ENCODE measurements at regions not wholly inside any gene's neighbourhood (a gene's known extent, or its start where the extent isn't known, plus 50 kb on each side); places are given as distances from the start of the nearest gene placed in this dataset.

- DNase-seq (ENCODE audit: low read depth, low spot score) = no peak
- in situ Hi-C loops (cut with HindIII; ENCODE audit: low pct_unique_long_range_greater_than_20kb, low sequenced_read_pairs) = no loop called here
These were observed 593.2 kb downstream of the BRD1 start for GRCh38 chr22:49234459-49234858.

- in situ Hi-C loops (cut with HindIII; ENCODE audit: low pct_unique_long_range_greater_than_20kb, low sequenced_read_pairs) = no loop called here
- DNase-seq (ENCODE audit: low read depth, low spot score) = no peak
These were observed 594.1 kb downstream of the BRD1 start for GRCh38 chr22:49233507-49234100.

GRCh38 chr22:49232319-49233067, 595.2 kb downstream of the BRD1 start:
- in situ Hi-C loops (cut with HindIII; ENCODE audit: low pct_unique_long_range_greater_than_20kb, low sequenced_read_pairs) = no loop called here
- DNase-seq (ENCODE audit: low read depth, low spot score) = no peak

- in situ Hi-C loops (cut with HindIII; ENCODE audit: low pct_unique_long_range_greater_than_20kb, low sequenced_read_pairs) = no loop called here
- DNase-seq (ENCODE audit: low read depth, low spot score) = peak; percentile 8
These were observed 597.5 kb downstream of the BRD1 start for GRCh38 chr22:49230194-49230577.

- DNase-seq (ENCODE audit: low read depth, low spot score) = no peak
- in situ Hi-C loops (cut with HindIII; ENCODE audit: low pct_unique_long_range_greater_than_20kb, low sequenced_read_pairs) = no loop called here
These were observed 598.0 kb downstream of the BRD1 start for GRCh38 chr22:49229483-49230193.

GRCh38 chr22:49228431-49229037, 599.1 kb downstream of the BRD1 start:
- DNase-seq (ENCODE audit: low read depth, low spot score) = no peak
- in situ Hi-C loops (cut with HindIII; ENCODE audit: low pct_unique_long_range_greater_than_20kb, low sequenced_read_pairs) = no loop called here

GRCh38 chr22:49227670-49228069, 600.0 kb downstream of the BRD1 start:
- in situ Hi-C loops (cut with HindIII; ENCODE audit: low pct_unique_long_range_greater_than_20kb, low sequenced_read_pairs) = no loop called here
- DNase-seq (ENCODE audit: low read depth, low spot score) = no peak

- in situ Hi-C loops (cut with HindIII; ENCODE audit: low pct_unique_long_range_greater_than_20kb, low sequenced_read_pairs) = no loop called here
- no peak for DNase-seq (ENCODE audit: low read depth, low spot score)
These were observed 601.6 kb downstream of the BRD1 start for GRCh38 chr22:49226096-49226495.

- DNase-seq (ENCODE audit: low read depth, low spot score) = no peak
- in situ Hi-C loops (cut with HindIII; ENCODE audit: low pct_unique_long_range_greater_than_20kb, low sequenced_read_pairs) = no loop called here
These were observed 603.4 kb downstream of the BRD1 start for GRCh38 chr22:49224243-49224642.

GRCh38 chr22:49218142-49218541, 609.5 kb downstream of the BRD1 start:
- no peak for DNase-seq (ENCODE audit: low read depth, low spot score)

GRCh38 chr22:49216579-49216978, 611.1 kb downstream of the BRD1 start:
- in situ Hi-C loops (cut with HindIII; ENCODE audit: low pct_unique_long_range_greater_than_20kb, low sequenced_read_pairs) = no loop called here
- no peak for DNase-seq (ENCODE audit: low read depth, low spot score)

More at GRCh38 chr22:49218142-49218541, 609.5 kb downstream of the BRD1 start:
- in situ Hi-C loops (cut with HindIII; ENCODE audit: low pct_unique_long_range_greater_than_20kb, low sequenced_read_pairs) = no loop called here

- in situ Hi-C loops (cut with HindIII; ENCODE audit: low pct_unique_long_range_greater_than_20kb, low sequenced_read_pairs) = no loop called here
- DNase-seq (ENCODE audit: low read depth, low spot score) = no peak
These were observed 611.8 kb downstream of the BRD1 start for GRCh38 chr22:49215840-49216239.

GRCh38 chr22:49214976-49215375, 612.7 kb downstream of the BRD1 start:
- in situ Hi-C loops (cut with HindIII; ENCODE audit: low pct_unique_long_range_greater_than_20kb, low sequenced_read_pairs) = no loop called here
- no peak for DNase-seq (ENCODE audit: low read depth, low spot score)

- DNase-seq (ENCODE audit: low read depth, low spot score) = no peak
- in situ Hi-C loops (cut with HindIII; ENCODE audit: low pct_unique_long_range_greater_than_20kb, low sequenced_read_pairs) = no loop called here
These were observed 613.8 kb downstream of the BRD1 start for GRCh38 chr22:49213731-49214352.

- in situ Hi-C loops (cut with HindIII; ENCODE audit: low pct_unique_long_range_greater_than_20kb, low sequenced_read_pairs) = no loop called here
- DNase-seq (ENCODE audit: low read depth, low spot score) = no peak
These were observed 615.2 kb downstream of the BRD1 start for GRCh38 chr22:49212466-49212865.

GRCh38 chr22:49212002-49212401, 615.7 kb downstream of the BRD1 start:
- DNase-seq (ENCODE audit: low read depth, low spot score) = no peak
- in situ Hi-C loops (cut with HindIII; ENCODE audit: low pct_unique_long_range_greater_than_20kb, low sequenced_read_pairs) = no loop called here

GRCh38 chr22:49211176-49211575, 616.5 kb downstream of the BRD1 start:
- in situ Hi-C loops (cut with HindIII; ENCODE audit: low pct_unique_long_range_greater_than_20kb, low sequenced_read_pairs) = no loop called here

GRCh38 chr22:49210606-49211005, 617.1 kb downstream of the BRD1 start:
- DNase-seq (ENCODE audit: low read depth, low spot score) = no peak
- in situ Hi-C loops (cut with HindIII; ENCODE audit: low pct_unique_long_range_greater_than_20kb, low sequenced_read_pairs) = no loop called here

More at GRCh38 chr22:49211176-49211575, 616.5 kb downstream of the BRD1 start:
- no peak for DNase-seq (ENCODE audit: low read depth, low spot score)

Data from SK-MEL-5 (cell line).